Left renal pelvis (tissue), 4 donors: ENCODE measurements at regions not wholly inside any gene's neighbourhood (a gene's known extent, or its start where the extent isn't known, plus 50 kb on each side); places are given as distances from the start of the nearest gene placed in this dataset.
"Not testable (repeated sequence)": the region's sequence is repeated elsewhere in the genome, so short reads cannot be mapped to it uniquely, and the experiment has no call there.

Experiments
- DNase-seq, 4 donors: peaks; one replicate each; pipeline ENCODE4 v3.0.0-alpha.2; 2013; ENCODE audit warnings: low read depth in 4 of 4, low spot score in 3 of 4

DNA sequence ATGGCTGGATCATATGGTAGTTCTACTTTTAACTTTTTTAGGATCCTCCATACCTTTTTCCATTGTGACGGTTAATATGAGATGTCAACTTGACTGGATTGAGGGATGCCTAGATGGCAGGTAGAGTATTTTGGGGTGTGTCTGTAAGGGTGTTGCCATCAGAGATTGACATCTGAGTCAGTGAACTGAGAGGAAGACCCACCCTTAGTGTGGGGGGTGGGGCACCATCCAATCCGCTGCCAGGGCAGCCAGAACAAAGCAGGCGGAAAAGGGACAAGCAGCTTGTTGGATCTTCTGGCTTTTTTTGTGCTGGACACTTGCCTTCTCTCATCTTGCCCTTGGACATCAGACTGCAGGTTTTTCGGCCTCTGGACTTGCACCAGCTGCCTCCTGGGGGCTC lies 168.5 kb upstream of the CXCL13 start:
- no peak for DNase-seq

DNA sequence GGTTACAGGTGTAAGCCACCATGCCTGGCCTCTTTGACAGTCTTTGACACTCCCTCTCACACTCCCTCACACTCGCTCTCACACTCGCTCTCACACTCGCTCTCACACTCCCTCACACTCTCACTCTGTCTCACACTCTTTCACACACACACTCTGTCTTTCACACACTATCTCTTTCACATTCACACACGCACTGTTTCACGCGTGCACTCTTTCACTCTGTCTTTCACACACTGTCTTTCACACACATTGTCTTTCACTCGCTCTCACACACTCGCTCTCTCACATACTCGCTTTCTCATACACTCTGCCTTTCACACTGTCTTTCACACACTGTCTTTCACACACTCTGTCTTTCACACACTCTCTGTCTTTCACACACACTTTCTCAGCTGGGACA lies 167.1 kb upstream of the CXCL13 start:
- DNase-seq, result no peak

DNA sequence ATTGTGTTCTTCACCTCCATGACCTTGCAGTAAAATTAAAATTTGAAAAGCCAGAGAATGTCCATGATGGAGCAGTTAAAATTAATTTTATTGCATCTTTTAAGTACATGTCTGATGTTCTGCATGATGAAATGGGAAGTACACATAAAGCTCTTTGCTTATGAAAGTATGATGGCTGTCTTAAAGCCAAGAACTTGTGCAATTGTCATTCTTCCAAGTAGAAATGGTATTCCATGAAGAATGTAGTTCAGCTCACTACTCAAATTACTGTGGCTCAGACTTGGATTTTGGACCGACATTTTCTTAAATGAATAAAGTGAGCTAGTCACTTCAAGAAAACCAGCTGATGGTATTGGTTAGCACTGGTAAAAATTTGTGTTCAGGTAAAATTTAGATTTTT lies 161.7 kb upstream of the CXCL13 start:
- no peak for DNase-seq

DNA sequence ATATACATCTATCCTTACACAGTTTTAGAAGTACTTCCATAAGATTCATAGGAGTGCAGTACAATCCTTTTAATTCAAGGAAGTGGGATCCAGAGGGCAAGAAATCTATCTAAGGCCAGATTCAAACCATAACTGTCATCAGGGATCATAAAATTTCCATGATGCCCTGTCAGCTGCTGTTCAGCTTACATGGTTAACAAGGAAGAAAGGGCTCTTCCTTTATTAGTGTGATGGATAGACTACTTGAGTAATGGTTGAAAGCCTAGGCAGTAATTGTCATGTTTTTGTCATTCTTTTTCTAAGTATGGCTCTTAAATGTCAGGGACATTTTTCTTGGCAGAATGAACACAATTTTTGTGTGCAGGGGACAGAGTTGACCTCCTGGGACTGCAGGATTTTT lies 159.8 kb upstream of the CXCL13 start:
- DNase-seq, result no peak

DNA sequence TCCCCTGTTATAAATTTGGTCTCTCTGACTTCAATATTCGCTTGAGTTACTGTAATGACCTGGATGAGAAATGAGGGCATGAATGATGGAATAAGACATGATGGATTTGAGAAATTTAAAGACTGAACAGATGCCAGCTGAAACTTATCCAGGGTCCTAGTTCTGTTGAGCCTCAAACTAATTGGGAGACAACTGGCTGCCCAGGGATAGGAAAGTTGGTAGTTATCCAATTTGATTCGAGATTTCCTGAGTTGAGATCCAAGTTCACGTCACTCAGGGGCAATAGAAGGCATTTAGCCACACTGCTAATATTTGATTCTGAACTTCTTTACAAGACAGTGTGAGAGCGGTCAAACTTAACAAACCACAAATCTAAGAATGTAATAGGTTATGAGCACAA lies 159.0 kb upstream of the CXCL13 start:
- no peak for DNase-seq

DNA sequence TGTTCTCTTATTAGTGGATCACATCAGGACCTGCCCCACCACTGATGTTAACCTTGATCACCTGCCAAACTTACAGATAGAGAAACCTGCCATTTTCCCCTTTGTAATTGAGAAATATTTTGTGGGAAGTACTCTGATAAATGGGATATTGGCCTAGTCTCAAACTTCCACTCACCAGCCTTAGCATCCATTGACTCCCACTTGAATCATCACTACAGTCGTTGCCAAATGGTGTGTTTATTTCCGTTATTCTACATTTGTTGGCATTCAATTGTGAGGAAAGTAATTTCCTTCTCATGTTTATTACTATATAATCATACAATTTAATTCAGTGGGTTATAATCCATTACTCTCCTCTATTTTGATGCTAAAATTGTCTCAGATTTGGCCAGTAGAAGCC lies 156.4 kb upstream of the CXCL13 start:
- no peak for DNase-seq

DNA sequence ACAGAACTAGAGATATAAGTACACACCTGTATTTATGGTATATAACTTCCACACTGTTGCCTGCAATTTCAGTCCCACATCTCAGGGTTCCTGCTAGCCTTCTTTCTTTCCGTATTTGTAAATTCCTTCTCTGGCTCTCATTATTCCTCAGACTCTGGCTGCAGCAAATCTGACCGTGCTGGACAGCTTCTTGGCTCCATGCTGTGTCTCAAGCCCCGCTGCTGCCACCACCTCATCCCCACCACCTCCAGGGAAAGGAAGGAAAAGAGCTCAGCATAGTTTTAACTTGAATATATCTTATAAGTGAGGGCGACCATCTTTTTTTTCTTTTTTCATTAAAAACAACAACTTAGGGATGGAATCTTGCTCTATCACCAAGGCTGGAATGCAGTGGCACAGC lies 155.6 kb upstream of the CXCL13 start:
- no peak for DNase-seq

DNA sequence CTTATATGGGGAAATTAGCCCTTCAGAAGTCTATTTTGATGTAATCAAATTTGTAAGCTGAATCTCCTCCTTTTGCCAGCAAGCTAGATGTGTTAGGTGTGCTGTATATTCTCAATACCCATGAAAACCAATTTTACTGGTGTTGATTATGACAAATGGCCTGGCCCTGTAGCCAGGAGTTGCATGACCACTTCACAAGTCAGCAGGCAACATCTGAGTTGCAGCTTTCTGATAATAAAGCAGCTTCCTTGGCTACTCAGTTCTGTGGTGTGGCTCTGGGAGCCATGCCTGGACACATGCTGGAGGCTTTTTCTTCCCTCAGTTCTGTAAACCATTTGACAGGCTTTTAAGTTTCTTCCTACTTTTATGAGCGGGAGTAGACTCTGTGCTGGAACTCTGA lies 154.1 kb upstream of the CXCL13 start:
- no peak for DNase-seq

DNA sequence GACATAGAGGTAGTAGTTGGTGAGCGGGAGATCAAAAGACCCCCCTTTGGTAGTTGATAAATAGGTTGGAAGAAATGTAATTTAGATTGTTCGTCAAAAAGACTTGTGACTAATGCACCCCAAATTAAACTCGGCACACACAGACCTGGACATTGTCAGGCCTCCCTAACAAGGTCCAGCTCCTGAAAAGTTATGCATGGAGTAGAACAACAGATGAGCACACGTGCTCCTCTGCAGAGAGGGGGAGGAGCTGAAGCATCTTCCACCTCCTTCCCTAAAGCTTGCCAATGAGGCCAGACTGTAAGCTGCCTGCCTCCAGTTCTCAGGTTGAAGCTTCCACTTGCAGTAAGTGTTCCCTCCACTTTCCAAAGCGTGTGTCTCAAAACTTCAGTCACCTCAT lies 153.5 kb upstream of the CXCL13 start:
- not testable (repeated sequence) for DNase-seq

DNA sequence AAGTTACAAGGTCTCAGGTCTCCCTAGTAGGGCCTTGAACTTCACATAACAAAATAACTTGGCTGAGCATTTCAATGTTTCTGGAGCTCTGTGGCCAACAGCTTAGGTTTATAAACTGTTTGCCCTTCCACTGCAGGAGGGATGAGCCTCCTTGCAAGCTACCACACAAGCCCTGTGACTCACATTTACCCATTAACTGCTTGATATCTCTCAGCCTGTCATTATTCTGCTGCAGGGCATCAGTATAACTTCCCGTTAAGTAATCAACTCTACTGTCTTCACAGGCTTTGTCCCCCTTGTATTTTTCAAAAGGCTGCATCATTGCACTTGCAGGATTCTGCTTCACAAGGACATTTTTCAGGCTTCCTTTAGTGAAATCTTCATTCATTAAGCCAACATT lies 151.7 kb upstream of the CXCL13 start:
- DNase-seq, result no peak

DNA sequence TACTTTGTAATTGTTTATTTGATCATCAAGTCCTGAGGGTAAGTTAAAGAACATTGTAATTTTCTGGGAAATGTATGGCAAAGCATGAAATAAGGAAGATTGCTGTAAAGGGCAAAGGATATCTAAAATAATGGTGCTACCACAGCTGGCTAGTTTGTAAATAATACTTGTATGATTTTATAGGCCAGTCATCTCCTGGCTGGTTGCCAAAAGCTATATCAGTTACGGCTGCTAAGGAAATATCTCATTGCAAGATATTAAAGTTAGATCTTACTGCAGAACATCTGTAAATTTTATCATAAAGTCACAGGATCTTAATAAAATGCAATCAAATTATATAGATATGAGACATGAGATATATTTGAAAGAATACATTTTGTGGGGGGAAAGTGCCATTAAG lies 150.8 kb upstream of the CXCL13 start:
- no peak for DNase-seq

DNA sequence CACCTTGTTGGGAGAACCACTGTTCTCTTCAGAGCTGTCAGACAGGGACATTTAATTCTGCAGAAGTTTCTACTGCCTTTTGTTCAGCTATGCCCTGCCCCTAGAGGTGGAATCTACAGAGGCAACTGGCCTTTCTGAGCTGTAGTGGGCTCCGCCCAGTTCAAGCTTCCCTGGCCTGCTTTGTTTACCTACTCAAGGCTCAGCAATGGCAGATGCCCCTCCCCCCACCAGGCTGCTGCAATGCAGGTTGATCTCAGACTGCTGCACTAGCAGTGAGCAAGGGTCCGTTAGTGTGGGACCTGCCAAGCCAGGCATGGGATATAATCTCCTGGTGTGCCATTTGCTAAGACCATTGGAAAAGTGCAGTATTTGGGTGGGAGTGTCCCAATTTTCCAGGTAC lies 141.5 kb upstream of the CXCL13 start:
- not testable (repeated sequence) for DNase-seq

DNA sequence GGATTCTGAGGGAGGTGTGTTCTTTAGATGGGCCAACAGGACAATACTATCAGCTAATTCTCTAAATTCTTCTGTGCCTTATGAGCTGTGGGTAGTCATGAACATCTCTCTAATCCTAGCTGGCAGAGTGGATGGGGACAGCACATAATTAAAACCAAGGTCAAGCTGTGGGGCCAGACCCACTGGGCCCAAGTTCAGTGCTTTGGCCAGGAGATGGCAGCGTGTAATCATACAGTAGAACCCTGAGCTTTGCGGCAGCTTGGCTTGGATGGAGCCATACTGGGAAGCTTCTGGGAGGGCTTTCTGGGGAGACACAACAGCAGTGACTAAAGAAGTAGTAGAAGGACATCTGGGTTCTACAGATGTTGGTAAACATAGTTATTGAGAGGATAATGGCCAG lies 140.3 kb upstream of the CXCL13 start:
- DNase-seq, result no peak

DNA sequence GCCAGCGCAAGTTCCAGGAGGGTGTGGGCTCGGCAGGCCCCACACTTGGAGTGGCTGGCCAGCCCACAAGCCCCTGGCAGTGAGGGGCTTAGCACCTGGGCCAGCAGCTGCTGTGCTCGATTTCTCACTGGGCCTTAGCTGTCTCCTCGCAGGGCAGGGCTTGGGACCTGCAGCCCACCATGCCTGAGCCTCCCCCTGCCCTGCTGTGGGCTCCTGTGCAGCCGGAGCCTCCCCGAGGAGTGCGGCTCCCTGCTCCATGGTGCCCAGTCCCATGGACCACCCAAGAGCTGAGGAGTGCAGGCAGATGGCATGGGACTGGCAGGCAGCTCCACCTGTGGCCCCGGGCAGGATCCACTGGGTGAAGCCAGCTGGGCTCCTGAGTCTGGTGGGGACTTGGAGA lies 139.2 kb upstream of the CXCL13 start:
- DNase-seq, result no peak

DNA sequence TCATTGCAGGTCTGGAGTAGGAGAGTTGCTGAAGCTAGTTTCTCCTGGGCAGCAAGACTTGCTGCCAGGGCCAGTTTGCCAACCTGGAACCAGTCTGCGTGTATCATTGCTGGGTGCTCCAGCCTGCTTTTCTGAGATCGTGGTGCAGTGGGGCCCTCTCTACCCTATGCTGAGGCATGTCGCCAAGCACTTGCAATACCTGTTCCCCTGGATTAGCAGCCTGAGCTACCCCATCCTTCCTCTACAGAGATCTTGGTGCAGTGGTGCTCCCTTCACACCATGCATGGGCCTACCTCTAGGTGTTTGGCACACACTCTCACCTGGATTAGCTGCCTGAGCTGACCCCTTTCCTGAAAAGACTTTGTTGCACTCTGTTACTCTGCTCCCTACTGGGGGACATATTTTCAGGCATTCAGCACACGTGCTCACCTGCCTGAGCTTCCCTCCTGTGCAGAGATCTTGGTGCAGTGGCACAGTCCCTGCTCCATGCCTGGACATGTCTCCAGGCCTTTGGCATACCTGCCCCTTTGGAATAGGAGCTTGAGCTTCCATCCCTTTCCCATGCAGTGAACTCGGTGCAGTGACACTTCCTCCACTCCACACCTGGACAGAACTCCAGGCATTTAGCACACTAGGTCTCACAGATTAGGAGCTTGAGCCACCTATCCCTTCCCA lies 133.7 kb upstream of the CXCL13 start:
- no peak for DNase-seq

DNA sequence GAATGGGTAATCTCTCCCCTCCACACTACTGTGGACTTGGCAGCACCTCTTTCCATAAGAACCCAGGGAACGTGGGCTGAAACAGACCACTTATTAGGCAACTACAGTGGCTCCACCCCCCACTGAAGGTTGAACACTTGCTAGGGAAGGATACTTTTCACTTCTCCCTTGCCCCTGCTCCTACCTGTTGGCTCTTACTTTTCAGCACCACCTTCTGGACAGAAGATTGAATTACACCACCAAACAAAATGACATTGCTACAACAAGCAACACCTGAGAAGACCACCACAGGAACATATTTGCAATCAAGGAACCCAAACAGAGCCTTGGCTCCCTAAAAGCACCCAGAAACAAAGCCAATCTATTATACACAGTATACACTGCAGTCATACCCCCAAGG lies 132.1 kb upstream of the CXCL13 start:
- no peak for DNase-seq

DNA sequence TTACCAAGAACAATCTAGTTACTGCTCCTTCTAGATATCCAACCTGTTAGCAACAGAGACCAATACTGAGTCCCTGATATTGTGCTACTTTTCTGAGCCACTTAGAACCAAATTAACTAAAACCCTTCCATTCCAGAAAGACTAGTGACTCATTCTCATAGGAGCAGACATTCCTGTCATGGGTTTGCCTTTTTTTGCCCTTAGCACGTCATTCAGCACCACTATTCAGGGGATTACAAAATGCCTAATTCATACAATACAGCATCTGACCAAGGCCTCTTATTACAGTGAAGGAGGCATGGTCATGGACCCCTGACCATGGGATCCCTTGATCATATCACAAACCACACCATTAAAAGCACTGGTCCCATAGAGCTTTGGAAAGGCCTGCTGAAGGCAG lies 123.8 kb upstream of the CXCL13 start:
- no peak for DNase-seq

DNA sequence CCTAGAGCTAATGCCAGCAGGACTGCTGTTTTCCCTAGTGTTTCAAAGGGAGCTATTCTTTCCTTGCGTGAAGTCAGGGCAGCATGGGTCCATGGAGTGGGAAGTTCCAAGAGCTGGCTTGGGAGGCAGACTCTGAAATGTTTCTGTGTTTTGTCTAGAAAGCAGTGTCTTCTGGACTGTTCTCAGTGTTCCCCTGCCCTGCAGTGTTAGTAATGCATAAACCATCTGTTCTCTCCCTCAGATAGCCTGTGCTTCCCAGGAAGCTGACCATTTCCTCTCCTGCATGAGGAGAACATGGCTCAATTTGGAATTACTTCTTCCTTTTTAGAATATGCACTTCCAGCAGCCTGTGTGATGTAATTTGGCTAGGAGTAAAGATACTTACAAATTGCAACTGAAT lies 116.7 kb upstream of the CXCL13 start:
- DNase-seq, result no peak

DNA sequence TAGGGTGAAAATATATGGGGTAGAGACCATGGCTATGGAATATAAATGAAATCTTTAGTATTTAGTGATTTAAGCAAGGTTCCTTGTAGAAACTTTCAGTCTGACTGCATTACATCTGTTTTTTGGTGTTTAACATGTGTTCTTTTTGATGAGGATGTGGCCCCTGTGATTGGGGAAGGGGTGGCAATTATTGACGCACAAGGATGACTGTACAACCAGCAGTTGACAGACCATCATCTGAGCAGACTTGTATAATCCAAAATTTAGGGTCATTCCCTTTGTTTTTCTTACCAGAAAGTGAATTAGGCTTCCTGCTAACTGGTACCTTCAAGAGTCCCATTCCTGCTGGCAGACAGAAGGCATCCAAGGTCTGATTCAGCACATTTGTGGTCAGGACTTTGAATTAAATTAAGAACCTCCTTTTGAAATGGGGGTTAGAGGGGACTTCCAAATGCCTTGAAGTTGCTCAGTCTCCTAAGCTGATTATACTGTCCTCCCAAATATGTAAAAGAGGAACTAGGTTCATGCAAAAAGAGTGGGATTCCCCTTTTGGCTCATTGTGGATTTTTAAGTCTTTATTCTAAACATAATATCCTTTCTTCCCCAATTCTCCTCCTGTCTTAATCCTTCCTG lies 112.4 kb upstream of the CXCL13 start:
- no peak for DNase-seq

DNA sequence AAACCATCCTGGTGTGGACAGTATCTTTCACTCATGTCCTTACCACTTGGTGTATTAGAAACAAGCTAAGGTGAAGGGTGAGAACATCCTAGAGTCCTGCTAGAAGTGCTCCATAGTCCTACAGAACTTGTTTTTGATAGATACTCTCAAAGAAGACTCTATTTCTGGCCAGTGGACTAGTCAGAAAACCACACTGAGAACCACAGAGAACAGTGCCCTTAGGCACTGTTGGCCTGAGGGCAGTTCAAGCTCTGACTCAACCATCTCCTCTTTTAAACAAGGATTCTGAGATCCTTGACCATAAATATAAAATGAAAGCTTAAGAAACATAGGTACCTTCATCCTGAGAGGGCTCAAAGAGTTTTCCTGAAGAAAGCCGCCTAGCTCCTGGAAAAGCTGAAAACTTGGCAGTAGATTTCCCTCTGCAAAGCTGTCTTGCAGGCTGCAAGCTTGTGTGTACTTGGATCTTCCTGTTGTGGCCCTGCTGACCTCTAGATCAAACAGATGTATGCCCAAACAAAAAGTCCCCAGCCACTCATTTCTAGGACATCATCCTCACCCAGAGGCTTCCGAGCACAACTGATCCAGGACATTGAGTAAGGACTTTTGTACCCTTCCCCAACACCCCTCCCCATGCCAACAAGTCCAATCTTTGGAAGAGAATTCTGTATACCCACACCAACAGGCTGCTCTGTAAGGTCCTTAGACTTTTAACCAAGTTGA lies 111.6 kb upstream of the CXCL13 start:
- no peak for DNase-seq

DNA sequence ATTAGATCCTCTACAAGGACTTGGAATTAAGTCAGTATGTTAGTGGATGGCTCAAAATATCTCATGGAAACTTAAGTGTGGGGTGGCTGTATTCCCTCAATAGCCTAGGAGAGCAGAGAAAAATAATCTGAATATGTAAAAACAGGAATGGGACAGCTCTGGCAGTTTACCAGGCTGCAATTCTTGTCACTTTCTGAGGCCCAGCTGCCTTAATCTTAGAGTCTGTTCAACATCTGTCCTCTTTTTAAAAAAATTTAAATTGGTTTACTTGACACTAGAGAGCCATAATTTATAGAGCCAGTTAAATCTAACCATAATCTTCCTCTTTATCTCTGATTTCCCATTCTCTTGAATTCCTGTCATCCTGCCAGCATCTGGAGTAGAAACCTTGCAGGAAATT lies 109.2 kb upstream of the CXCL13 start:
- DNase-seq, result no peak

DNA sequence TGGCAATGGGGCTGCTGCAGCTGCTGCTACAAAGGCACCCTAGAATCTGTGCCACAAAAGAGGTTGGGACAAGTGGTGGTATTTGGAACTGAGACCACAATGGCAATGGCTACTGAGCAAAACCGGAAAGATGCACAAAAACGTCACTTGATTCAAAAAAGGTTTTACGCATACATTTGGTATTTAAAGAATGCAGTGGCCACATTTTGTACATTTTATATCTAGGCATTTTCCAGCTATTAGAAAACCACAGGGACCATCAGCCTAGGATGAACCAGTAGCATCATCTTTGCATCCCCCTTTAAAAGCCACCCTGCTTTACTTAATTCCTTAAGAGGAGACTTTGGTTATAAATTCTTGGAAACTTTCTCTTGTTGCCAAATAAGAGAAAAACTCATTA lies 104.8 kb upstream of the CXCL13 start:
- DNase-seq, result no peak
